Esophagus muscularis mucosa (tissue), 4 donors: ENCODE measurements at regions not wholly inside any gene's neighbourhood (a gene's known extent, or its start where the extent isn't known, plus 50 kb on each side); places are given as distances from the start of the nearest gene placed in this dataset.
"Not testable (repeated sequence)": the region's sequence is repeated elsewhere in the genome, so short reads cannot be mapped to it uniquely, and the experiment has no call there.

Source experiments
- EP300 ChIP-seq: sonication (generic); formaldehyde crosslinking; IDR thresholded peaks from one replicate; pipeline ENCODE4 v1.6.1; 2017; ENCODE audit warnings: antibody characterized with exemption
- POLR2A ChIP-seq: fragments of 450-650 bp; IDR thresholded peaks from one replicate; pipeline ENCODE4 v1.6.1; 2017; ENCODE audit warnings: antibody characterized with exemption, moderate library complexity, mild to moderate bottlenecking, low read depth
- TF ChIP-seq, protein P1 (sequence below), 3 experiments: fragments of 200-600 bp in 2 of 3; fragments of 450-650 bp in 1 of 3; sonication (generic) in 2 of 3; IDR thresholded peaks; one replicate each; pipeline ENCODE4 v1.5.1; 2017 to 2019; ENCODE audit warnings: antibody characterized with exemption in 3 of 3, mild to moderate bottlenecking in 2 of 3, moderate library complexity in 1 of 3

GRCh38 chr15:96216481-96216880 lies 114.0 kb upstream of the NR2F2 start:
- TF ChIP-seq POLR2A, EP300: not testable (repeated sequence)
- TF ChIP-seq, protein P1, sequence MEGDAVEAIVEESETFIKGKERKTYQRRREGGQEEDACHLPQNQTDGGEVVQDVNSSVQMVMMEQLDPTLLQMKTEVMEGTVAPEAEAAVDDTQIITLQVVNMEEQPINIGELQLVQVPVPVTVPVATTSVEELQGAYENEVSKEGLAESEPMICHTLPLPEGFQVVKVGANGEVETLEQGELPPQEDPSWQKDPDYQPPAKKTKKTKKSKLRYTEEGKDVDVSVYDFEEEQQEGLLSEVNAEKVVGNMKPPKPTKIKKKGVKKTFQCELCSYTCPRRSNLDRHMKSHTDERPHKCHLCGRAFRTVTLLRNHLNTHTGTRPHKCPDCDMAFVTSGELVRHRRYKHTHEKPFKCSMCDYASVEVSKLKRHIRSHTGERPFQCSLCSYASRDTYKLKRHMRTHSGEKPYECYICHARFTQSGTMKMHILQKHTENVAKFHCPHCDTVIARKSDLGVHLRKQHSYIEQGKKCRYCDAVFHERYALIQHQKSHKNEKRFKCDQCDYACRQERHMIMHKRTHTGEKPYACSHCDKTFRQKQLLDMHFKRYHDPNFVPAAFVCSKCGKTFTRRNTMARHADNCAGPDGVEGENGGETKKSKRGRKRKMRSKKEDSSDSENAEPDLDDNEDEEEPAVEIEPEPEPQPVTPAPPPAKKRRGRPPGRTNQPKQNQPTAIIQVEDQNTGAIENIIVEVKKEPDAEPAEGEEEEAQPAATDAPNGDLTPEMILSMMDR (IDR thresholded peaks at IDR 0.05) = not testable (repeated sequence)
